Loucy (cell line): ENCODE measurements at regions not wholly inside any gene's neighbourhood (a gene's known extent, or its start where the extent isn't known, plus 50 kb on each side); places are given as distances from the start of the nearest gene placed in this dataset.

Source experiments
- H2AFZ ChIP-seq: fragments of 200-600 bp; sonication (generic); 2 replicates; pipeline ENCODE4 v1.6.0; 2016; ENCODE audit warnings: antibody characterized with exemption, mild to moderate bottlenecking, low read length, moderate library complexity
- H3F3A ChIP-seq: fragments of 200-600 bp; 2 replicates; pipeline ENCODE4 v1.6.0; 2016; ENCODE audit warnings: antibody characterized with exemption, low read depth, mild to moderate bottlenecking
- H3K27me3 ChIP-seq: fragments of 200-600 bp; sonication (generic); 2 replicates; pipeline ENCODE4 v1.6.1; 2014; ENCODE audit warnings: low read length, mild to moderate bottlenecking; ENCODE audit not compliant: insufficient read depth, poor library complexity, severe bottlenecking
- H3K36me3 ChIP-seq: fragments of 200-600 bp; sonication (generic); 2 replicates; pipeline ENCODE4 v1.6.1; 2016; ENCODE audit warnings: low read length; ENCODE audit not compliant: insufficient read depth
- H3K4me1 ChIP-seq: fragments of 200-600 bp; sonication (generic); 2 replicates; pipeline ENCODE4 v1.5.1; 2014; ENCODE audit warnings: low read length, mild to moderate bottlenecking; ENCODE audit not compliant: insufficient read depth, poor library complexity, severe bottlenecking
- H3K4me2 ChIP-seq: fragments of 200-600 bp; sonication (generic); 2 replicates; pipeline ENCODE4 v1.6.0; 2014; ENCODE audit warnings: antibody characterized with exemption, low read length, low read depth, mild to moderate bottlenecking; ENCODE audit not compliant: poor library complexity, severe bottlenecking
- H3K4me3 ChIP-seq: fragments of 200-600 bp; sonication (generic); 2 replicates; pipeline ENCODE4 v1.5.1; 2014; ENCODE audit warnings: low read length, mild to moderate bottlenecking, mixed read lengths; ENCODE audit not compliant: poor library complexity, severe bottlenecking
- H3K79me2 ChIP-seq: fragments of 200-600 bp; sonication (generic); 2 replicates; pipeline ENCODE4 v1.6.1; 2014; ENCODE audit warnings: low read length; ENCODE audit not compliant: insufficient read depth
- H3K9ac ChIP-seq: fragments of 200-600 bp; sonication (generic); 2 replicates; pipeline ENCODE4 v1.6.0; 2014; ENCODE audit warnings: mild to moderate bottlenecking, low read depth, low read length, moderate library complexity; ENCODE audit not compliant: poor library complexity, severe bottlenecking
- H3K9me2 ChIP-seq: fragments of 200-600 bp; sonication (generic); replicated peaks from 2 replicates; pipeline ENCODE4 v1.6.1; 2016; ENCODE audit warnings: low read depth, low read length, mixed read lengths
- H3K9me3 ChIP-seq: fragments of 200-600 bp; sonication (generic); 2 replicates; pipeline ENCODE4 v1.6.1; 2014; ENCODE audit warnings: mild to moderate bottlenecking, antibody characterized with exemption, low read length, low read depth; ENCODE audit not compliant: insufficient read depth
- H4K20me1 ChIP-seq: fragments of 200-600 bp; sonication (generic); 2 replicates; pipeline ENCODE4 v1.6.0; 2014; ENCODE audit warnings: antibody characterized with exemption, low read length, mild to moderate bottlenecking; ENCODE audit not compliant: insufficient read depth, poor library complexity, severe bottlenecking
- EZH2phosphoT487 ChIP-seq: fragments of 200-600 bp; IDR thresholded peaks from 2 replicates; pipeline ENCODE4 v1.6.1; 2018; ENCODE audit warnings: antibody characterized with exemption, mild to moderate bottlenecking, moderate library complexity, borderline replicate concordance
- TF ChIP-seq, protein P1 (sequence below): fragments of 200-600 bp; sonication (generic); conservative IDR thresholded peaks from 2 replicates; pipeline ENCODE4 v1.5.1; 2014; ENCODE audit warnings: mild to moderate bottlenecking, antibody characterized with exemption, low read length

DNA sequence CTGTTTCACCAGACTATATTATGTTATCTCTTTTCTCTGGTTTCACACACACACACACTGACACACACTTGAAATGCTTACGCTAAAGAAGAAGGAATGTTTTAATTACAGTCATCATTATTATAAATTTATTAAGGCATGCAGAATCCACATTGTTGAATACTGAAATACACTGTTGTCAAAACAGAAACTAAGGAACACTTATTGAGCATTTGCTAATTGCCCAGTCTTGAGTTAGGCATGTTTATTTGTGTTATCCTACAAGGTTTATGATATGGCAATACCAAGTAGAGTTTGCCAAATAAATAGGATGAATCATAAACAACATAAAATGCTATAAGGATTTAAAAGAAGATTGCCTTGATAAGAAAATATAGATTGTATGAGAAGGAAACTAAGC lies 917.0 kb upstream of the PIK3C3 start:
- H3K27me3 ChIP-seq = no peaks in the 10 kb centered on the region
- H3K4me3 ChIP-seq = no peak overlapping the region
- no peaks in the 10 kb centered on the region for H3K36me3 ChIP-seq
- H3F3A ChIP-seq = no peaks in the 10 kb centered on the region
- no peaks in the 10 kb centered on the region for H3K9me2 ChIP-seq
- TF ChIP-seq, protein P1, sequence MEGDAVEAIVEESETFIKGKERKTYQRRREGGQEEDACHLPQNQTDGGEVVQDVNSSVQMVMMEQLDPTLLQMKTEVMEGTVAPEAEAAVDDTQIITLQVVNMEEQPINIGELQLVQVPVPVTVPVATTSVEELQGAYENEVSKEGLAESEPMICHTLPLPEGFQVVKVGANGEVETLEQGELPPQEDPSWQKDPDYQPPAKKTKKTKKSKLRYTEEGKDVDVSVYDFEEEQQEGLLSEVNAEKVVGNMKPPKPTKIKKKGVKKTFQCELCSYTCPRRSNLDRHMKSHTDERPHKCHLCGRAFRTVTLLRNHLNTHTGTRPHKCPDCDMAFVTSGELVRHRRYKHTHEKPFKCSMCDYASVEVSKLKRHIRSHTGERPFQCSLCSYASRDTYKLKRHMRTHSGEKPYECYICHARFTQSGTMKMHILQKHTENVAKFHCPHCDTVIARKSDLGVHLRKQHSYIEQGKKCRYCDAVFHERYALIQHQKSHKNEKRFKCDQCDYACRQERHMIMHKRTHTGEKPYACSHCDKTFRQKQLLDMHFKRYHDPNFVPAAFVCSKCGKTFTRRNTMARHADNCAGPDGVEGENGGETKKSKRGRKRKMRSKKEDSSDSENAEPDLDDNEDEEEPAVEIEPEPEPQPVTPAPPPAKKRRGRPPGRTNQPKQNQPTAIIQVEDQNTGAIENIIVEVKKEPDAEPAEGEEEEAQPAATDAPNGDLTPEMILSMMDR = no peak
- TF ChIP-seq EZH2phosphoT487 = no peak
- H2AFZ ChIP-seq = no peak overlapping the region
- H3K9me3 ChIP-seq = no peaks in the 10 kb centered on the region
- no peaks in the 10 kb centered on the region for H3K79me2 ChIP-seq
- H3K4me1 ChIP-seq = no peaks in the 10 kb centered on the region
- no peak overlapping the region for H3K4me2 ChIP-seq
- H4K20me1 ChIP-seq = no peaks in the 10 kb centered on the region
- no peak overlapping the region for H3K9ac ChIP-seq

DNA sequence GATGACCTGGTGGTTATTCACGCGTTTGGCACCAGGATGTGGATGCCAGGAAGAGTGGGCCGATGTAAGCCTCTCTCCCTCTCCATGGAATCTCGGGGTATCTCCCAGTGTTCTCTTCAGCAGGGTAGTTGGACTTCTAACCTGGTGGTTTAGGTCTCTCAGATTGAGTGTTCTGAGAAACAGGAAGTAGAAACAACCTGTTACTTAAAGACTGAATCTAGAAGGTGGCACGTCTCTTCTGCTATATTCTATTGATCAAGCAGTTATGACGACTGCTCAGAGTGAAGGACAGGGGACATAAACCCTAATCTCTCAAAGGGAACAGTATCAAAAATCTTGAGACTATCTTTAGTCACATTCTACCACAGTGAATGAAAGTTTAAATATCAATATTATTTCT lies 918.7 kb upstream of the PIK3C3 start:
- Histone ChIP-seq H4K20me1 (no peaks in the 10 kb centered on the region), H3K4me1 (no peaks in the 10 kb centered on the region), H3K9me2 (no peaks in the 10 kb centered on the region), H3K4me2 (no peak overlapping the region), H3K9ac (no peak overlapping the region), H3K27me3 (no peaks in the 10 kb centered on the region), H3F3A (no peaks in the 10 kb centered on the region), H2AFZ (no peak overlapping the region), H3K4me3 (no peak overlapping the region), H3K36me3 (no peaks in the 10 kb centered on the region), H3K79me2 (no peaks in the 10 kb centered on the region), H3K9me3 (no peaks in the 10 kb centered on the region)
- TF ChIP-seq, protein P1 = no peak
- TF ChIP-seq EZH2phosphoT487 = no peak

GRCh38 chr18:41034413-41034812 lies 920.6 kb upstream of the PIK3C3 start:
- no peaks in the 10 kb centered on the region for H3F3A ChIP-seq

More at GRCh38 chr18:41034413-41034812, 920.6 kb upstream of the PIK3C3 start:
- H4K20me1 ChIP-seq = no peaks in the 10 kb centered on the region
- no peaks in the 10 kb centered on the region for H3K9me2 ChIP-seq
- no peaks in the 10 kb centered on the region for H3K79me2 ChIP-seq
- no peak for TF ChIP-seq EZH2phosphoT487
- TF ChIP-seq, protein P1 = no peak
- no peaks in the 10 kb centered on the region for H3K9me3 ChIP-seq
- no peak overlapping the region for H3K4me3 ChIP-seq
- no peaks in the 10 kb centered on the region for H3K36me3 ChIP-seq
- no peak overlapping the region for H2AFZ ChIP-seq
- no peak overlapping the region for H3K9ac ChIP-seq
- no peak overlapping the region for H3K4me2 ChIP-seq
- H3K27me3 ChIP-seq = no peaks in the 10 kb centered on the region
- no peaks in the 10 kb centered on the region for H3K4me1 ChIP-seq
